ENCODE measurements at regions not wholly inside any gene's neighbourhood (a gene's known extent, or its start where the extent isn't known, plus 50 kb on each side); places are given as distances from the start of the nearest gene placed in this dataset.

DNA sequence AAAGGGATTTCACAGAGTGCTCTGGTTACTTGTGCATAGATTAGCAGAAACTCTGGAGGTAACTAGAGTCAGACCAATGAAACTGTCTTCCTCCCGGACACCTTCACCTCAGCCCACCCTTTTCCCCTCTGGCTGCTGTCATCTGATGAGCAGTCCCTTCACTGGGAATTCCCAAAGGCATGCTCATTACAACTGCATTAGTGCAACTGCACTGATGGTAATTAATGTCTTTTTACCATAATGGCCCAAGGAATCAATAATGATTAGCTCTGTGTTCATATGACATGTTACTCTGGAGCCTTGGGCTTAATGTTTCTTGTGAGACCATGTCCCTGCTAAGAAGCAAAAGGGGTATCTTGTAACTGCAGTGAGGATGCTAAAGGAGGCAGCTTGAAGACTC, 304.5 kb downstream of the GRIN2B start:
- Histone ChIP-seq H3K9ac (ENCODE audit: low read length) (no peak overlapping the region), H3K4me3 (ENCODE audit: low read depth, low read length, poor library complexity, severe bottlenecking) (no peak overlapping the region)
- TF ChIP-seq, protein P1, sequence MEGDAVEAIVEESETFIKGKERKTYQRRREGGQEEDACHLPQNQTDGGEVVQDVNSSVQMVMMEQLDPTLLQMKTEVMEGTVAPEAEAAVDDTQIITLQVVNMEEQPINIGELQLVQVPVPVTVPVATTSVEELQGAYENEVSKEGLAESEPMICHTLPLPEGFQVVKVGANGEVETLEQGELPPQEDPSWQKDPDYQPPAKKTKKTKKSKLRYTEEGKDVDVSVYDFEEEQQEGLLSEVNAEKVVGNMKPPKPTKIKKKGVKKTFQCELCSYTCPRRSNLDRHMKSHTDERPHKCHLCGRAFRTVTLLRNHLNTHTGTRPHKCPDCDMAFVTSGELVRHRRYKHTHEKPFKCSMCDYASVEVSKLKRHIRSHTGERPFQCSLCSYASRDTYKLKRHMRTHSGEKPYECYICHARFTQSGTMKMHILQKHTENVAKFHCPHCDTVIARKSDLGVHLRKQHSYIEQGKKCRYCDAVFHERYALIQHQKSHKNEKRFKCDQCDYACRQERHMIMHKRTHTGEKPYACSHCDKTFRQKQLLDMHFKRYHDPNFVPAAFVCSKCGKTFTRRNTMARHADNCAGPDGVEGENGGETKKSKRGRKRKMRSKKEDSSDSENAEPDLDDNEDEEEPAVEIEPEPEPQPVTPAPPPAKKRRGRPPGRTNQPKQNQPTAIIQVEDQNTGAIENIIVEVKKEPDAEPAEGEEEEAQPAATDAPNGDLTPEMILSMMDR (IDR thresholded peaks at IDR 0.05; ENCODE audit: low read length), result no peak
- no peak for TF ChIP-seq EZH2 (IDR thresholded peaks at IDR 0.05; ENCODE audit: borderline replicate concordance, low read length)

DNA sequence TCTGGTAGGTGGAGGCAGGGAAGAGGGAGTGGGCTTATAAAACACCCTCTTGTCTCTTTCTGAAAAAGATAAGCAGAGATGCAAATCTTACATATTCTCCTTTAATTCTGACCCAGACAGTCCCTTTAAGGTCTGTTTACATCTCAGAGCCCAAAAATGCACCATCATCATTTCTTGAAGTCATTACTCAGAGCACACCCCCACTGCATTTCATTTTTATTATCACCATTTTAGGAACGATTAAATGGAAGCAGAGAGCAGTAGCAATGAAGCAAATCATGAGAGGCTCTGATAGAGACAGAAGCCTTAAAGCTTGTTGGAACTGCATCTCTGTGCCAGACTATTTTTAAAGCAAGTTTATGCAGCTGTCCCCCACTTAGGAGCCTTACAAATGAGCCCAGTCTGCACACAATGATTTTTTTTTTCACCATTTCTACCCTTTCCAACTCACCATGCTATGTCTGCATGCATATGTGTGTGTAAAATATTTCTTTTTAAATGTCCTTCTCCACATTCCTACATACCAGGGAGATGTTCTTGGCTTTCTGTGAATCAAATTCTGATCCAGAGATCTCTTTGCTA, 311.0 kb downstream of the GRIN2B start:
- no peak overlapping the region for H3K4me3 ChIP-seq (ENCODE audit: low read depth, low read length, poor library complexity, severe bottlenecking)
- H3K9ac ChIP-seq (ENCODE audit: low read length), result no peak overlapping the region
- no peak overlapping the region for H3K4me2 ChIP-seq (ENCODE audit: low read length)
- H3K9me3 ChIP-seq (ENCODE audit: low read length), result no peaks in the 10 kb centered on the region
- H3K27ac ChIP-seq (ENCODE audit: low read depth, low read length, poor library complexity, severe bottlenecking), result no peak overlapping the region
- no peaks in the 10 kb centered on the region for H3K9me2 ChIP-seq (ENCODE audit: low read depth, low read length)
- 0 out of 2 replicates have a peak, but pooled peaks cover 3% of the 10 kb centered on the region for H3K27me3 ChIP-seq (ENCODE audit: insufficient read depth, low read length)
- no peaks in the 10 kb centered on the region for H3K4me1 ChIP-seq (ENCODE audit: insufficient read depth, low read length, severe bottlenecking)
- no peak overlapping the region for H2AFZ ChIP-seq (ENCODE audit: low read length)
- no peaks in the 10 kb centered on the region for H3F3A ChIP-seq (ENCODE audit: insufficient read depth, low read length)
- no peak for TF ChIP-seq EZH2 (IDR thresholded peaks at IDR 0.05; ENCODE audit: borderline replicate concordance, low read length)
- TF ChIP-seq, protein P1 (IDR thresholded peaks at IDR 0.05; ENCODE audit: low read length), result no peak
- no peaks in the 10 kb centered on the region for H4K20me1 ChIP-seq (ENCODE audit: insufficient read depth, low read length)
- no peaks in the 10 kb centered on the region for H3K79me2 ChIP-seq (ENCODE audit: insufficient read depth, low read length)
- no peaks in the 10 kb centered on the region for H3K36me3 ChIP-seq (ENCODE audit: insufficient read depth, low read length)

More for the DNA sequence above, 304.5 kb downstream of the GRIN2B start:
- Histone ChIP-seq H3F3A (ENCODE audit: insufficient read depth, low read length) (no peaks in the 10 kb centered on the region), H2AFZ (ENCODE audit: low read length) (no peak overlapping the region), H3K4me1 (ENCODE audit: insufficient read depth, low read length, severe bottlenecking) (no peaks in the 10 kb centered on the region), H3K27me3 (ENCODE audit: insufficient read depth, low read length) (no peaks in the 10 kb centered on the region), H3K79me2 (ENCODE audit: insufficient read depth, low read length) (no peaks in the 10 kb centered on the region), H3K4me2 (ENCODE audit: low read length) (no peak overlapping the region), H3K9me2 (ENCODE audit: low read depth, low read length) (no peaks in the 10 kb centered on the region), H3K36me3 (ENCODE audit: insufficient read depth, low read length) (no peaks in the 10 kb centered on the region), H3K27ac (ENCODE audit: low read depth, low read length, poor library complexity, severe bottlenecking) (no peak overlapping the region), H4K20me1 (ENCODE audit: insufficient read depth, low read length) (no peaks in the 10 kb centered on the region), H3K9me3 (ENCODE audit: low read length) (no peaks in the 10 kb centered on the region)

DNA sequence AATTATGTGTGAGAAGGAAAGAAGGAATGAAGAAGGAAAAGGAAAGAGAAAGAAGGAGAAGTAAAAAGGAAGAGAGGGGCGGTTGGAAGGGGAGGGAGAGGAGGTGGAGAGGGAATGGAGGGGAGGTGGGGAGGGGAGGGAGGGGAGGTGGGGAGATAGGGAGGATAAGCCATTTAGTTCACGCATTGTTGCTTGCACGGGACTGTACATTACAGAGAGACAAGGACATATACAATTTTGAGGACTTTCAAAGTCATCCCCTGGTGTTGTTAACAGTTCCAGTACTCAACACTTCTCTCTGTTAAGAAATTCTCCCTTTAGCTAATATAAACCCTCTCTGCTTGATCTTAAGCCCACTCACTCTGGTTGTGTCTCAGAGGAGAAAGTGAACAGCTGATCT, 312.5 kb downstream of the GRIN2B start:
- Histone ChIP-seq H3K27ac (ENCODE audit: low read depth, low read length, poor library complexity, severe bottlenecking) (no peak overlapping the region), H3K4me1 (ENCODE audit: insufficient read depth, low read length, severe bottlenecking) (no peaks in the 10 kb centered on the region)

More for the DNA sequence above, 312.5 kb downstream of the GRIN2B start:
- no peak for TF ChIP-seq EZH2 (IDR thresholded peaks at IDR 0.05; ENCODE audit: borderline replicate concordance, low read length)
- TF ChIP-seq, protein P1 (IDR thresholded peaks at IDR 0.05; ENCODE audit: low read length), result no peak
- Histone ChIP-seq H3K9me2 (ENCODE audit: low read depth, low read length) (no peaks in the 10 kb centered on the region), H2AFZ (ENCODE audit: low read length) (no peak overlapping the region), H3F3A (ENCODE audit: insufficient read depth, low read length) (no peaks in the 10 kb centered on the region), H3K9me3 (ENCODE audit: low read length) (no peaks in the 10 kb centered on the region), H3K4me2 (ENCODE audit: low read length) (no peak overlapping the region), H3K27me3 (ENCODE audit: insufficient read depth, low read length) (0 out of 2 replicates have a peak, but pooled peaks cover 3% of the 10 kb centered on the region), H4K20me1 (ENCODE audit: insufficient read depth, low read length) (no peaks in the 10 kb centered on the region), H3K9ac (ENCODE audit: low read length) (no peak overlapping the region), H3K4me3 (ENCODE audit: low read depth, low read length, poor library complexity, severe bottlenecking) (no peak overlapping the region), H3K36me3 (ENCODE audit: insufficient read depth, low read length) (no peaks in the 10 kb centered on the region), H3K79me2 (ENCODE audit: insufficient read depth, low read length) (no peaks in the 10 kb centered on the region)

All from OCI-LY1 (cell line).